Cardiac fibroblast (primary cell): ENCODE measurements at regions not wholly inside any gene's neighbourhood (a gene's known extent, or its start where the extent isn't known, plus 50 kb on each side); places are given as distances from the start of the nearest gene placed in this dataset.

Source experiments
- DNase-seq, 2 donors: peaks; one replicate each; pipeline versions ENCODE4 v3.0.0 to v3.0.0-alpha.2; 2010; ENCODE audit warnings: low read depth in 2 of 2
- H3K4me3 ChIP-seq, 2 donors: replicated peaks in 1 of 2; 1 replicate in 1 of 2; 2 replicates in 1 of 2; pipeline ENCODE4 v1.5.1; 2011; ENCODE audit warnings: low read depth in 2 of 2, low read length in 2 of 2, mild to moderate bottlenecking in 2 of 2, moderate library complexity in 1 of 2
- CTCF ChIP-seq: IDR thresholded peaks from one replicate; pipeline ENCODE4 v1.5.1; 2011; ENCODE audit warnings: low read depth, mild to moderate bottlenecking, low read length, inconsistent platforms

- H3K4me3 ChIP-seq = no peak overlapping the region
- TF ChIP-seq CTCF = no peak
- no peak for DNase-seq
These were observed 68.4 kb downstream of the HES1 start for GRCh38 chr3:194204042-194204987.

- no peak for TF ChIP-seq CTCF
- no peak for DNase-seq
- no peak overlapping the region for H3K4me3 ChIP-seq
These were observed 69.8 kb downstream of the HES1 start for GRCh38 chr3:194205675-194206133.

GRCh38 chr3:194206320-194206719, 70.4 kb downstream of the HES1 start:
- DNase-seq = peak; percentile 12 to 48
- TF ChIP-seq CTCF = no peak
- no peak overlapping the region for H3K4me3 ChIP-seq

- no peak for TF ChIP-seq CTCF
- no peak for DNase-seq
- no peak overlapping the region for H3K4me3 ChIP-seq
These were observed 72.8 kb downstream of the HES1 start for GRCh38 chr3:194208709-194209108.

GRCh38 chr3:194212161-194212844, 76.4 kb downstream of the HES1 start:
- H3K4me3 ChIP-seq = no peak overlapping the region
- no peak for DNase-seq
- TF ChIP-seq CTCF = no peak

- DNase-seq = peak in 1 of 2 donors; percentile 10
- no peak for TF ChIP-seq CTCF
These were observed 76.9 kb downstream of the HES1 start for GRCh38 chr3:194212845-194213331.

More at GRCh38 chr3:194212845-194213331, 76.9 kb downstream of the HES1 start:
- no peak overlapping the region for H3K4me3 ChIP-seq
